ENCODE measurements at regions not wholly inside any gene's neighbourhood (a gene's known extent, or its start where the extent isn't known, plus 50 kb on each side); places are given as distances from the start of the nearest gene placed in this dataset.

DNA sequence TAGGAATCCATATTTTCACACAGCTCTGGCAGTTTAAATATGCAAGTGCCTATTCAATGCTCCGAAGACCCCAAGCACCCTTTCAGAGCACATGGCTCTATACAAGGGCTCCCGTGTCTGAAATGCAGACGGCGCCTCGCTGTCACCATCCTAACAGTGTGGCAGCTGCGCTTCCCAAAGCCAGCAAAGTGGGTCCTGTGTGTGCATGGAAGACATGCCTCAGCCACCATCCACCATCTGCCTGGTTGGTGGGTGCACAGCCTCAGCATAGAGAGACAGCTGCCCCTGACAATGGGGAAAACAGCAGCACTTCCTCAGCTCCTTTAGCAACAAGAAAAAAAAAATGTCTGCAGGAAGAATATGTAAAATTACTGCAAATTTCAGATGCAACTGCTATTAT, 218.1 kb downstream of the SP3 start:
- TF ChIP-seq POLR2AphosphoS5 (IDR thresholded peaks at IDR 0.05; ENCODE audit: borderline replicate concordance, low read depth, low read length) = no peak
- TF ChIP-seq EZH2 (IDR thresholded peaks at IDR 0.05) = no peak
